Effector memory CD8-positive, alpha-beta T cell (primary cell): ENCODE measurements at regions not wholly inside any gene's neighbourhood (a gene's known extent, or its start where the extent isn't known, plus 50 kb on each side); places are given as distances from the start of the nearest gene placed in this dataset.

Experiments used
- ATAC-seq: fragments of 150-1000 bp; cut with Tn5 transposase; replicated peaks from 2 replicates; pipeline ENCODE4 v1.10.0; 2021; ENCODE audit warnings: mild to moderate bottlenecking, moderate library complexity
- DNase-seq, 3 experiments: peaks; one replicate each; pipeline ENCODE4 v3.0.0; 2021
- H3K27ac Mint-ChIP-seq, 2 donors: one replicate each; pipeline ENCODE4 v1.8.0; 2022; ENCODE audit warnings: mild to moderate bottlenecking in 2 of 2, mixed read lengths in 2 of 2, moderate library complexity in 2 of 2
- H3K27me3 Mint-ChIP-seq, 2 donors: one replicate each; pipeline ENCODE4 v1.8.0; 2022; ENCODE audit warnings: mixed read lengths in 2 of 2
- H3K36me3 Mint-ChIP-seq: one replicate; pipeline ENCODE4 v1.8.0; 2022; ENCODE audit warnings: mild to moderate bottlenecking, moderate library complexity, mixed read lengths; ENCODE audit not compliant: insufficient read depth
- H3K4me1 Mint-ChIP-seq, 2 donors: one replicate each; pipeline ENCODE4 v1.8.0; 2022; ENCODE audit warnings: low read depth in 2 of 2, mixed read lengths in 2 of 2
- H3K4me3 Mint-ChIP-seq, 2 donors: one replicate each; pipeline ENCODE4 v1.8.0; 2022; ENCODE audit warnings: mild to moderate bottlenecking in 2 of 2, mixed read lengths in 2 of 2, moderate library complexity in 2 of 2
- H3K9me3 Mint-ChIP-seq, 2 donors: one replicate each; pipeline ENCODE4 v1.8.0; 2022; ENCODE audit warnings: mixed read lengths in 2 of 2

DNA sequence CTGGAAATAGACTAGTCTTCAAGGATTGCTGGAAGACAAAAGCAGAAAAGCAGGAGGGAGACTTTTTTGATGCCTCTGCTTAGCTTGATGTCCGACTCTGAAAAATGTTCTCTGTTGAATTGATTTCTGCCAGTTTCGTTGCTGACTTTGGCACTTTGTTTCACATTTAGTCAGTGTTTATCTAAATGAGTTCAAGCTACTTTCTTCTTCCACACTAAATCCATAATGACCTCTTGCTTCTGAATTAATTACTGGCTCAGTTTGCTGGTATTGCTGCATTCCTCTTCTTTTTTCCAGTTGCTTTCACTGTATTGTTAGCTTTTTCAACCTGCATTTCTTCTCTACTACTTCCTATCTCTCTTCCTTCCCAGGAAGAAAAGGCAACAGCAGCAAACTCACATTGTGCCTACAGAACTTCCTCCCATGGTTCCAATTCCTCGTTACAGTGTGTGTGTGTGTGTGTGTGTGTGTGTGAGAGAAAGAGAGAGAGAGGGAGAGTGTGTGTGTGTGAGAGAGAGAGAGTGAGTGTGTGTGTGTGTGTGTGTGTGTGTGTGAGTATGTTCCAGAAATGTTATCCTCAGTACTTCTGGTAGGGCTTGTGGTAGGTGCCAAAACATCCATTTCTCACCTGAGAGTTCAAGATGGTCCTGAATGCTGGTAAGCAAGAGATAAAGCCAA, 234.8 kb downstream of the CSNK1G3 start:
- Mint-ChIP-seq H3K9me3 (peaks cover 0 to 3% of the 10 kb centered on the region in 2 donors), H3K27ac (no peak overlapping the region), H3K27me3 (no peaks in the 10 kb centered on the region), H3K4me1 (no peaks in the 10 kb centered on the region), H3K36me3 (no peaks in the 10 kb centered on the region), H3K4me3 (no peak overlapping the region)
- no peak for ATAC-seq
- no peak for DNase-seq

DNA sequence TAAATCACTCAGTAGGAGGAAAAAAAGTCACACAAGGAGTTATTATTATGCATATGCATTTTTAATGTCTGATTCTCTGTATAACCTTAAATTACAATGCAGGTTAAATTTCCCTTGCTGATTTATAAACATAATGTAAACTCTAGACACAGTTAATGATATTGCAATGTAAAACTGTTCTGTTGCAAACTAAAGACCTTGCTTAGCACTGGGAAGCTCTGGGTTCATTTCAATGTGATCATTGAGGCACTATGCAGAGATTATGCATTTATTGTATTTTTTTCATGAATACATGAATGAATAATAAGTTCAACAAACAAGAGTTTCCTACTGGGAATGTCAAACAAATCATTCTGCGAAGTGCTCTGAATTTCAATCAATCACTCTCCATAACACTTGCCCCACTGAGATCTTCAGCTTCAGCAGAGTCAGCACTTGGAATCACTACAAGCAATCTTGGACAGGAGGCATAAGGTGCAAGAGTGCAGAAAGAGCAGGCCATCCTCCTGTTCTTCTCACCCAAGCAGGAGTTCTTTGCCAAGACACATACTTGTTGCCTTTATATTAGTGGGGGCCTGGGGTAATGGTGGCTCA, 232.1 kb downstream of the CSNK1G3 start:
- no peak overlapping the region for H3K4me3 Mint-ChIP-seq
- no peaks in the 10 kb centered on the region for H3K27me3 Mint-ChIP-seq
- no peaks in the 10 kb centered on the region for H3K36me3 Mint-ChIP-seq
- ATAC-seq = no peak
- no peak for DNase-seq
- H3K9me3 Mint-ChIP-seq = peaks cover 0 to 3% of the 10 kb centered on the region in 2 donors
- no peaks in the 10 kb centered on the region for H3K4me1 Mint-ChIP-seq
- H3K27ac Mint-ChIP-seq = no peak overlapping the region

DNA sequence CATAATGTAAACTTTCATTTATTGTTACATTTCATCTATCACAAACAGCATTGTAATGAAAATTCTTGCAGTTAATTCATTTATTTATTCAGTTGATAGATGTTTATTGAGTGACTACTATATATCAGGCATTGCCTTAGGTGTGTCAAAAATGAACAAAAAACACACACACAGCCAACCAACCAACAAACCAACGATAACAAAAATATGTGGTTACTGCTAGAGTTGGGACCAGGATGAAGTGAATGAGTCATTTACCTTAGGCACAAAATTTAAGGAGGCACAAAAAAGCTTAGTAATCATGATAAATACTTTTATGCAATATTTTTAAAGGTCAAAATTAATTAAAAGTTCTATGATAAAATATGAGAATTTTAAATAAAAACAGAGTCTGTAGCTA, 223.4 kb downstream of the CSNK1G3 start:
- DNase-seq (no peak), ATAC-seq (no peak)
- H3K36me3 Mint-ChIP-seq = no peaks in the 10 kb centered on the region
- no peaks in the 10 kb centered on the region for H3K4me1 Mint-ChIP-seq
- H3K27ac Mint-ChIP-seq = no peak overlapping the region
- peaks cover 2 to 6% of the 10 kb centered on the region in 2 donors for H3K9me3 Mint-ChIP-seq
- no peak overlapping the region for H3K4me3 Mint-ChIP-seq
- no peaks in the 10 kb centered on the region for H3K27me3 Mint-ChIP-seq

DNA sequence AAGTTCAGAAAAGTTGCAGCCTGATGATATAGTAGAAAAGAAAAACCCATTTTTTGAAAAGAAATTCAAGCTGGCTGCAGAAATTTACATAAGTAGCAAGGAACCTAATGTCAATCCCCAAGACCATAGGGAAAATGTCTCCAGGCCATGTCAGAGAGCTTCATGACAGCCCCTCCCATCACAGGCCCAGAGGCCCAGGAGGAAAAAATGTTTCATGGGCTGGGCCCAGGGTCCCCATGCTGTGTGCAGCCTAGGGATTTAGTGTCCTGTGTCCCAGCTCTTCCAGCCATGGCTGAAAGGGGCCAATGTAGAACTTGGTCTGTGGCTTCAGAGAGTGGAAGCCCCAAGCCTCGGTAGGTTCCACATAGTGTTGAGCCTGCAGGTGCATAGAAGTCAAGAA, 220.3 kb downstream of the CSNK1G3 start:
- no peak overlapping the region for H3K4me3 Mint-ChIP-seq
- H3K4me1 Mint-ChIP-seq = no peaks in the 10 kb centered on the region
- peaks cover 2 to 13% of the 10 kb centered on the region in 2 donors for H3K9me3 Mint-ChIP-seq
- no peak overlapping the region for H3K27ac Mint-ChIP-seq
- DNase-seq (no peak), ATAC-seq (no peak)
- no peaks in the 10 kb centered on the region for H3K27me3 Mint-ChIP-seq
- no peaks in the 10 kb centered on the region for H3K36me3 Mint-ChIP-seq

DNA sequence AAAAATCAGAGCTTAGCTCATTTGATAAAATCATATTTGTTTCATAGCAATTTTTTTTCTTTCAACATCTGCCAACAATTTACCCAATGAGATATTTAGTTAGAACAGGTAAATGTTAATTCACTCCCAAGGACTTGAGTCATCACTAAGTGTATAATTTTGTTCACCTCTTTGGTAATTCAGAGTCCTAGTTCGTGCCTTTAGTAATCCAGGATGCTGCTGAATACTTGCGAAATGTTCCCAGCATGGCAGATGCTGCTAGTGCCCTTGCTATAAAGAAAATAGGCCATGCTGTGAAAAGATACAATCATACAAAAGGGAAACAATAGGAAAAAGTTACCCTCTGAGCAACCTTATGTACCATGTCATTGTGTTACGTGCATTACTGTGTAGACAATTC, 210.5 kb downstream of the CSNK1G3 start:
- Mint-ChIP-seq H3K27me3 (no peaks in the 10 kb centered on the region), H3K27ac (no peak overlapping the region), H3K4me3 (no peak overlapping the region), H3K9me3 (peaks cover 0 to 8% of the 10 kb centered on the region in 2 donors), H3K36me3 (no peaks in the 10 kb centered on the region), H3K4me1 (no peaks in the 10 kb centered on the region)
- no peak for ATAC-seq
- no peak for DNase-seq

DNA sequence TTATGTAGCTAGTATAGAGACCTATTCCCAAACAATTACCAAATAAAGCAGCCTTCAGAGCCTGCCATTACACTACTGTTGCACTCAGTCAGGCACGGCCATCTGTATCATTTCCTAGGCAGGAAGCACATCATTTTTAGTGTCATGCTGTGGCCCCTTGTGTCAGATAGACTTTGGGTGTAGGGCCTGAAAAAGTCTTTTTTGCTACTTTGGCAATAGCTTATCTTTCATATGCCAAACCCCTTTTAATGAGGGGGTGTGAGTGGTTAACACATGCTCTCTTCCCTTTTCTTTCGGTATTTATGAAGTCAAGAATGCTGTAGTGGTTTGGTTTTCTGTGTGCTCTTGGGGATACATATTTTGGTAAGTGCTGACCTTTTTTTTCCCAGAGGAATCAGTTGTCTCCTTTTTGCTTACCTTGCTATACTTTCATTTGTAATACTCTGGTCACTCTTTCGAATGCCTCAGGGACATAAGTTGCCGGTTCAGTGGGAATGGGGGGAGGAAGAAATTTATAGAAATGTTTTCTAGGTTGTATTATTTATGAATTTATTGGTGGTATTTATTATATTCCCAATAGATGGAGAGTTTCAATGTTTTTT, 209.8 kb downstream of the CSNK1G3 start:
- Mint-ChIP-seq H3K36me3 (no peaks in the 10 kb centered on the region), H3K27ac (no peak overlapping the region), H3K27me3 (no peaks in the 10 kb centered on the region), H3K4me1 (no peaks in the 10 kb centered on the region), H3K4me3 (no peak overlapping the region), H3K9me3 (peaks cover 0 to 8% of the 10 kb centered on the region in 2 donors)
- DNase-seq (no peak), ATAC-seq (no peak)

DNA sequence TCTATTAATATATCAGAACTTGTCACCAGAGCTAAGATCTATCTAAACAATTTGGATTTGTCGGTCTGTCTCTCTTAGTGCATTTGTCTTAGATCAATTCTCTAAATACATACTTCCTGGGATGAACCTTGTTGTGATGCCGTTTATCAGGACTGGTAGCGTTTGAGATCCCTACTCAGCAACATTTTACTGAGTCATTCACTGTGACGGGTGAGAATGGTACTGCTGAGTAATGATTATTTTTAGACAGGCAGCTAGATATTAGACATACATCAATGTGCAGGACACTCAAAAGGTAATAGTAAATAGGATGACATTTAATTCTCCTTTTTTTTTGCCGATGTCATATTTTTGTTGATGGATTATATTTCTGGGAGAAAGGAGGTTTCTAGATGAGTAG, 209.0 kb downstream of the CSNK1G3 start:
- H3K36me3 Mint-ChIP-seq = no peaks in the 10 kb centered on the region
- H3K4me1 Mint-ChIP-seq = no peaks in the 10 kb centered on the region
- H3K27ac Mint-ChIP-seq = no peak overlapping the region
- no peaks in the 10 kb centered on the region for H3K27me3 Mint-ChIP-seq
- peaks cover 0 to 6% of the 10 kb centered on the region in 2 donors for H3K9me3 Mint-ChIP-seq
- no peak for DNase-seq
- ATAC-seq = no peak
- no peak overlapping the region for H3K4me3 Mint-ChIP-seq

DNA sequence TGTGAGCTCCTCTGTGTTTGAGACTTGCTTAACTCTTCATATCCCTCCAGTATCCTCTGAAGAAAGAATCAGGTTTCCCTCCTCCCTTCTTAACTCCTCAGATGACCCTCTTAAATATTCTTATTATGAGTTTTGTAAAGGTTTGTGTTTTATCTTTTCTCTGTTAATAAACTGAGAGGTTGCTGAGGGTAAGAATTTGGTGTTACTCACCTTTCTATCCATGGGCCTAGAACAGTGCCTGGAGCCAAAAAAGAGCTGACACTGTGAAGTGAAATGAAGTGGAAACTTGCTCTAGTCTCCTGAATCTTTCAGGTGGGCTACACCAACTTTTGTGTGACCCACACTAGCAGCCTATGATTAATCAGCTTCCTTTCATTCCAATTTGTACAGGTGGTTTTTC, 208.4 kb downstream of the CSNK1G3 start:
- no peak overlapping the region for H3K4me3 Mint-ChIP-seq

DNA sequence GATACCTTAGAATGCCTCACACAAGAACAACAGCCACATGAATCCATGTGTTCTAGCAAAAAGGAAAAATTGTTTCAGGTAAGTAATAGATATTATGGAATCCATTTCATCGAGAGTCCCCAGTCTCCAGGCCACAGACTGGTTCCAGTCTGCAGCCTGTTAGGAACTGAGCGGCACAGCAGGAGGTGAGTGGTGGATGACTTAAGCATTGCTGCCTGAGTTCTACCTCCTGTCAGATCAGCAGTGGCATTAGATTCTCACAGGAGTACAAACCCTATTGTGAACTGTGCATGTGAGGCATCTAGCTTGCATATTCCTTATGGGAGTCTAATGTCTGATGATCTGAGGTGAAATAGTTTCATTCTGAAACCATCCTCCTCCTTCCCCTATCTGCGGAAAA, 207.0 kb downstream of the CSNK1G3 start:
- H3K4me3 Mint-ChIP-seq = no peak overlapping the region
- no peak for DNase-seq
- no peaks in the 10 kb centered on the region for H3K36me3 Mint-ChIP-seq
- ATAC-seq = no peak
- no peak overlapping the region for H3K27ac Mint-ChIP-seq
- H3K9me3 Mint-ChIP-seq = peaks cover 0 to 2% of the 10 kb centered on the region in 2 donors
- H3K4me1 Mint-ChIP-seq = no peaks in the 10 kb centered on the region
- no peaks in the 10 kb centered on the region for H3K27me3 Mint-ChIP-seq

More for the DNA sequence above, 208.4 kb downstream of the CSNK1G3 start:
- DNase-seq (no peak), ATAC-seq (no peak)
- Mint-ChIP-seq H3K9me3 (peaks cover 0 to 6% of the 10 kb centered on the region in 2 donors), H3K27me3 (no peaks in the 10 kb centered on the region), H3K27ac (no peak overlapping the region), H3K36me3 (no peaks in the 10 kb centered on the region), H3K4me1 (no peaks in the 10 kb centered on the region)

DNA sequence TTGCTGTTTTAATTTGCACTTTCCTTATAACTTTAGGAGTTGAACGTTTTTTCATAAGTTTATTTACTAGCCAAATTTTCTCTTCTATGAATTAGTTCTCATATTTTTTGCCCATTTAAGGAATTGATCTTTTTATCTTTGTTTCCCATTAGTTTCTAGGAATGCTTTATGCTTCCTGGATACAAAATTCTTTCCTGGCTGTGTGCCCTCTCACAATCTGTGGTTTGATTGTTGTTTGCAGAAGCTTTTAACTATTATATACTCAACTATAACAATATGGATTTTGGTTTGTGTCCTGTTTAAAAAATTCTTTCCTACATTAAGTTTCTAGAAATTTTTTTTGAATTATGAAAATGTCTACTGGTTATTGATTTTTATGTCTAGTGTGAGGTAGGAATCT, 206.3 kb downstream of the CSNK1G3 start:
- H3K4me1 Mint-ChIP-seq = no peaks in the 10 kb centered on the region
- H3K9me3 Mint-ChIP-seq = peaks cover 2 to 3% of the 10 kb centered on the region in 2 donors
- H3K4me3 Mint-ChIP-seq = no peak overlapping the region
- ATAC-seq (no peak), DNase-seq (no peak)
- H3K27ac Mint-ChIP-seq = no peak overlapping the region
- no peaks in the 10 kb centered on the region for H3K27me3 Mint-ChIP-seq
- H3K36me3 Mint-ChIP-seq = no peaks in the 10 kb centered on the region

DNA sequence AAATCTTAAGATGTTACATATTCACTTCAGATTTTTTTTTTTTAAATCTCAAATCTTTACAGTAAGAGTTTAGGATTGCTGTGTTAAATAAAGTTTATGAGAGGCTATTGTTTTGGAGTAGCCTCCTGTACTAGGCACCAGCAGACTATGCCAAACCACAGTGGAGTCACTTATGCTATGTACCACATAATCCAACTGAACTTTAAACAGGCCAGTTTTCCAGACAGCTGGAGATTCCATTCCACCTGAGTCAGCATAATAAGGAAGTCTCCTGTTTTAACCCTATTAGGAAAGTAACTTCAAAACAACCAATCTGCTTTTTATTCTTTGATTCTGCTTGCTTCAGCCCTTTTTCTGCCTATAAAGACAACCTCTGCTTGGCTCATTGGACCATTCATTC, 205.2 kb downstream of the CSNK1G3 start:
- Mint-ChIP-seq H3K27me3 (no peaks in the 10 kb centered on the region), H3K27ac (no peak overlapping the region), H3K9me3 (peaks cover 2 to 8% of the 10 kb centered on the region in 2 donors), H3K4me1 (no peaks in the 10 kb centered on the region), H3K4me3 (no peak overlapping the region), H3K36me3 (no peaks in the 10 kb centered on the region)
- DNase-seq (no peak), ATAC-seq (no peak)

DNA sequence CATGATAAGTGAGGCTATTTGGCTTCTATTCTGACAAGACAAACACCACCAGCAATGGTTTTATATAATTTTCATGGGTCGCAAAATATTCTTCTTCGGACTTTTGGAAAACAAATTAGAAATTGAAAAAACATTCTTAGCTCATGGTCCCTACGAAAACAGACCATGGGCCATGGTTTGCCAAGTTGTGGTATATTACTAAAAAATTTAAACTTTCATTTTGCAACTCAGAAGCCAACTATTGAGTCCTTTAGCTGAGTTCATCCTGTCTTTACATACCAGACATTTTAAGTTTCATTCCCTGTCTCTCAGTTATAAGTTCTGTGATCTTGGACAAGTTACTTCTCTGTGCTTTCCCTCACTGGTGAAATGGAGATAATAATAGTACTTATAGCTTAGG, 198.1 kb downstream of the CSNK1G3 start:
- ATAC-seq = no peak
- H3K36me3 Mint-ChIP-seq = no peaks in the 10 kb centered on the region
- no peaks in the 10 kb centered on the region for H3K27me3 Mint-ChIP-seq
- no peaks in the 10 kb centered on the region for H3K4me1 Mint-ChIP-seq
- H3K27ac Mint-ChIP-seq = no peak overlapping the region
- peaks cover 0 to 8% of the 10 kb centered on the region in 2 donors for H3K9me3 Mint-ChIP-seq
- DNase-seq = no peak
- no peak overlapping the region for H3K4me3 Mint-ChIP-seq

DNA sequence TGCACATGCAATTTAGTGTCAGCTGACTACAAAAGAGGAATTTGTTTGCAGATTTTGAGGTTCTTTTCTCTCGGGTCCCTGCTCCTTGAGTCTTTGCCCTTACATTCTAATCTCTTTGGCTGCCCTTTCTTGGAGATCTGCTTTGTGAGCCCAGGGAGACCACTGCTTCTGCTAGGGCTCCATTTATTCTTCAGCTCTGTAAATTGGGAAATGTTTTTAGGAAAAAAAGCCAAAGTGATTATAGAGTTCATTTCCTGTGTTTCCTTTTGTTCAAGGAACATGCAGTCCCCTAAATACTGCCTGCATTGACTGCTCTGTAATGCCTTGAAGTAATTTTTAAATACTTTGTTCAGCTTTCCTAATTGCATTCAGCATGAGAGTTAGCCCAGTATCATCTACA, 197.4 kb downstream of the CSNK1G3 start:
- Mint-ChIP-seq H3K9me3 (peaks cover 0 to 8% of the 10 kb centered on the region in 2 donors), H3K4me1 (no peaks in the 10 kb centered on the region), H3K4me3 (no peak overlapping the region), H3K36me3 (no peaks in the 10 kb centered on the region), H3K27ac (no peak overlapping the region), H3K27me3 (no peaks in the 10 kb centered on the region)
- ATAC-seq (no peak), DNase-seq (no peak)

DNA sequence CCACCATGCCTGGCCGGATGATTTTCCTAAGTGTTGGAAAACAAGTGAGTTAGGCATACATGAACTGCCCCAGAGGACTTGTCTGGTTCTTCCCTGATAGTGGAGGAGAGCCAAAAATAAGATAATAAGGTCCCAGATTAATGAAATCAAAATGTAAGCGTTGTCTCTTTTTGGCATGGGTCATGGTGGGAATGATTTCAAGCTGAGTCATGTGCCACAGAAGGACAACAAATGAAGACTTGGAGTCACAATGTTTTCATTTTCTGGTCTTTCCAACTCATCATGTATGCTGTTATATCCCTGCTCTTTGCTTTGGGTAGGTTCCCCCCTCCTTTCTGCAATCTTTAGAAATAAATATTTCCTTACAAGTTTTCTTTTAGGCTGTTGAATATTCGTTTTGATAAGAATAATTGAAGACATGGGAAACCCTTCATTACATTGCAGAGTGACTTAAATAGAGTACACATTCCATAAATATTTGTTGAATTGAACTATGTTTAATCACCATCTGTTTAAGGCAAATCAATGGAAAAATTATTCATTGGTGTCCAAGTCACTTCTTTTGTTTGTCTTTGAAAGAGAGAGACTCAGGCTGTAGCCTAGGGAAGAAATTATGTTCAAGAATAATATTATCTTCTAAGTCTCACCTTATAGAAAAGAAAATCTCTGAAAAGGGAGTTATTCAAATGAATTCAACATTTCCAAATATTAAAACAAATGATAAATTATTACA, 196.3 kb downstream of the CSNK1G3 start:
- Mint-ChIP-seq H3K4me3 (no peak overlapping the region), H3K36me3 (no peaks in the 10 kb centered on the region), H3K9me3 (peaks cover 0 to 4% of the 10 kb centered on the region in 2 donors), H3K27me3 (no peaks in the 10 kb centered on the region), H3K4me1 (no peaks in the 10 kb centered on the region), H3K27ac (no peak overlapping the region)
- ATAC-seq = no peak
- DNase-seq = no peak
